Lower leg skin (tissue), 3 donors: ENCODE measurements at regions not wholly inside any gene's neighbourhood (a gene's known extent, or its start where the extent isn't known, plus 50 kb on each side); places are given as distances from the start of the nearest gene placed in this dataset.

Experiments used
- CTCF ChIP-seq, 3 donors: fragments of 450-650 bp; IDR thresholded peaks; one replicate each; pipeline ENCODE4 v1.5.1; 2016; ENCODE audit warnings: antibody characterized with exemption in 3 of 3, mild to moderate bottlenecking in 3 of 3, moderate library complexity in 2 of 3
- POLR2A ChIP-seq, 2 donors: fragments of 450-650 bp; IDR thresholded peaks; one replicate each; pipeline ENCODE4 v1.6.1; 2016 to 2017; ENCODE audit warnings: antibody characterized with exemption in 2 of 2, mild to moderate bottlenecking in 1 of 2, moderate library complexity in 1 of 2

- no peak for TF ChIP-seq POLR2A (IDR thresholded peaks at IDR 0.05)
- TF ChIP-seq CTCF (IDR thresholded peaks at IDR 0.05): no peak
Observed at GRCh38 chr4:83947830-83948193, 411.9 kb downstream of the GPAT3 start.
